Immature natural killer cell (primary cell): ENCODE measurements at regions not wholly inside any gene's neighbourhood (a gene's known extent, or its start where the extent isn't known, plus 50 kb on each side); places are given as distances from the start of the nearest gene placed in this dataset.
A peak's percentile ranks its signal among the peaks of the same experiment; 100 is the strongest.

Source experiments
- DNase-seq, 3 donors: peaks; one replicate each; pipeline ENCODE4 v3.0.0; 2022; ENCODE audit warnings: mixed read lengths in 1 of 3
- H3K27ac Mint-ChIP-seq, 6 donors: one replicate each; pipeline ENCODE4 v1.8.0; 2020; ENCODE audit warnings: mixed read lengths in 6 of 6, mild to moderate bottlenecking in 5 of 6, inconsistent platforms in 4 of 6, moderate library complexity in 3 of 6
- H3K27me3 Mint-ChIP-seq, 3 donors: one replicate each; pipeline ENCODE4 v1.8.0; 2020 to 2021; ENCODE audit warnings: low read depth in 3 of 3, mild to moderate bottlenecking in 3 of 3, mixed read lengths in 3 of 3, moderate library complexity in 3 of 3, inconsistent platforms in 1 of 3
- H3K36me3 Mint-ChIP-seq, 3 donors: one replicate each; pipeline ENCODE4 v1.8.0; 2020; ENCODE audit warnings: mixed read lengths in 3 of 3, inconsistent platforms in 2 of 3, mild to moderate bottlenecking in 2 of 3
- H3K4me1 Mint-ChIP-seq, 2 donors: one replicate each; pipeline ENCODE4 v1.8.0; 2020; ENCODE audit warnings: inconsistent platforms in 2 of 2, mild to moderate bottlenecking in 2 of 2, mixed read lengths in 2 of 2, moderate library complexity in 1 of 2
- H3K4me3 Mint-ChIP-seq, 5 donors: one replicate each; pipeline ENCODE4 v1.8.0; 2020; ENCODE audit warnings: mild to moderate bottlenecking in 5 of 5, mixed read lengths in 5 of 5, inconsistent platforms in 3 of 5, moderate library complexity in 3 of 5
- H3K9me3 Mint-ChIP-seq, 6 donors: one replicate each; pipeline ENCODE4 v1.8.0; 2020; ENCODE audit warnings: mild to moderate bottlenecking in 6 of 6, mixed read lengths in 6 of 6, inconsistent platforms in 4 of 6, moderate library complexity in 3 of 6

DNA sequence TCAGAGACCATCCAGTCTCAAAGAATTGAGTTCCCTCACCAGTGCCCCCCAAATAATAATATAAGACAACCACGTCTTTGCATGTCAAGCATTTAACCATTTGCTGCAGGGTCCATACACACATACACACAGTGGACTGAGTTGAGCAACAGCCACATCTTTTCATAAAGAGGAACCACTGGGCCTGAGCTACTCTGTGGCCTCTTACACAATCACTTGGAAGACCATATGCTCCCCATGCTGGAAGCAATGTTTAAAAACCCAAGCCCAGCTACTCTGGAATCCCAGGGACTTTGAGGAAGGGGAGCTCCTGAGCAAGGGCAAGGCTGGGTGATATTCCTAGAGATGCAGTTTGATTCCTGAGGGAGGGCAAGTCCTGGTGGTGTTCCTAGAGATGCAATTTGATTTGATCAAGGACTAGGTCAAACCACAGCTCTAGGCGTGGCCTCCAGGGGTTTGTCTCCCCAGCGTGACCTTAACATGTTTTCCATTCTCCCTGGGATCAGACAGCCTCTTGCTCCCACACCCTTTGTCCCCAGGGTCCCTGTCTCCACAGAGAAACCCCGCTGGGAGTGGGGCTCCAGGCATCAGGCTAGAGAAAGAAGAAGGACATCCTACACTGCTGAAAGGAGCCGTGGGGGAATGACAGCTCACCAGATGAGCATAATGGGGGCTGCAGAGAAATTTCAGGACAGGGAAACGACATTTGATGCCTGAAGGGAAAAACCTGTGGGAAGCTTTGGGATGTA, 376.2 kb upstream of the MGMT start:
- H3K4me1 Mint-ChIP-seq: no peaks in the 10 kb centered on the region
- H3K4me3 Mint-ChIP-seq: no peak overlapping the region
- no peak overlapping the region for H3K27ac Mint-ChIP-seq
- no peaks in the 10 kb centered on the region for H3K36me3 Mint-ChIP-seq
- peaks cover 0 to 9% (median 4%) of the 10 kb centered on the region in 3 donors for H3K27me3 Mint-ChIP-seq
- no peaks in the 10 kb centered on the region for H3K9me3 Mint-ChIP-seq
- no peak for DNase-seq

DNA sequence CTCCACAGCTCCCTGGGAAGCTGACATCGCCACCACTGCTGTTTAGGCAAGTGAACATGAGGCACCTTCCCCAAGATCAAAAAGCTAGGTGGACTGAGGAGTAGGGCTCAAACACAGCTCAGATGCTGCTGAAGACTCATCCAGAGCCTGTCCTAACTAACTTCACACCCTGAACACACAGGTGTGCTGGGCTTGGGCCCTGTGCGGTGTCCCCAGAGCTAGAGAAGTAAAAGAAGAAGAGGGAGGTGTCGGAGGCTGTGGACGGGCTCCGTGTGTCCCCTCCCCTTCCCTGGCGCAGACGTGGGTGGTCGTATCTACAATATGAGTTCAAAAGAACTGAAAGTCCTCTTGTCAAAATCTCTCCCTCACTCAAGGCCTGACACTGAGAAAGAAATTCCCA, 373.4 kb upstream of the MGMT start:
- peaks cover 0 to 9% (median 0%) of the 10 kb centered on the region in 3 donors for H3K27me3 Mint-ChIP-seq
- H3K4me3 Mint-ChIP-seq: no peak overlapping the region
- no peaks in the 10 kb centered on the region for H3K36me3 Mint-ChIP-seq
- H3K27ac Mint-ChIP-seq: no peak overlapping the region
- no peaks in the 10 kb centered on the region for H3K9me3 Mint-ChIP-seq
- no peak for DNase-seq
- no peaks in the 10 kb centered on the region for H3K4me1 Mint-ChIP-seq

- no peak for DNase-seq
- peaks cover 0 to 7% (median 0%) of the 10 kb centered on the region in 3 donors for H3K27me3 Mint-ChIP-seq
- H3K4me3 Mint-ChIP-seq: no peak overlapping the region
- no peaks in the 10 kb centered on the region for H3K36me3 Mint-ChIP-seq
- H3K9me3 Mint-ChIP-seq: no peaks in the 10 kb centered on the region
- H3K27ac Mint-ChIP-seq: no peak overlapping the region
- no peaks in the 10 kb centered on the region for H3K4me1 Mint-ChIP-seq
Measured at GRCh38 chr10:129094233-129094632, 372.8 kb upstream of the MGMT start.

GRCh38 chr10:129094861-129095260, 372.2 kb upstream of the MGMT start:
- Mint-ChIP-seq H3K4me1 (no peaks in the 10 kb centered on the region), H3K36me3 (no peaks in the 10 kb centered on the region), H3K4me3 (no peak overlapping the region), H3K27me3 (peaks cover 0 to 7% (median 0%) of the 10 kb centered on the region in 3 donors), H3K27ac (no peak overlapping the region), H3K9me3 (no peaks in the 10 kb centered on the region)
- no peak for DNase-seq

DNA sequence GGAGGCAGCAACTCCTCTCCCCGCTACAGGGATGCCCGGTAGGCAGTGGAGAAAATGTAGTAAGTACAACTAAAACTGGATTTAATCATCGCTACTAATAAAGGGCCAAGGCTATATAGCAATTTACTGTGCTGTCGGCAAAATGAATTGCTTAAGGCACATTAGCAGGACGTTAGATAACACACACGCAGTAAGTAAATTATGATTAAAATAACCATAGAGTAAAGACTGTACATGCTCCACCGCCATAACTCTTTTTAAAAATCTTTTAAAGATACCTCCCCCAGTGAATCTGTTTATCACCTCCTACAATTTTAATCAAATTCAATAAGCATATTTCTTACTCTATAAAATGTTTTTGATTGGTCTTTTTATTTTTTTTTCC, 371.4 kb upstream of the MGMT start:
- no peaks in the 10 kb centered on the region for H3K4me1 Mint-ChIP-seq
- no peak overlapping the region for H3K27ac Mint-ChIP-seq
- no peaks in the 10 kb centered on the region for H3K36me3 Mint-ChIP-seq
- H3K4me3 Mint-ChIP-seq: no peak overlapping the region
- DNase-seq: no peak
- H3K27me3 Mint-ChIP-seq: peaks cover 2 to 4% (median 2%) of the 10 kb centered on the region in 3 donors
- no peaks in the 10 kb centered on the region for H3K9me3 Mint-ChIP-seq

- H3K4me1 Mint-ChIP-seq: peaks cover 0 to 3% of the 10 kb centered on the region in 2 donors
- peaks cover 2% of the 10 kb centered on the region in 3 donors for H3K27me3 Mint-ChIP-seq
- H3K9me3 Mint-ChIP-seq: no peaks in the 10 kb centered on the region
- H3K36me3 Mint-ChIP-seq: no peaks in the 10 kb centered on the region
- no peak for DNase-seq
- H3K27ac Mint-ChIP-seq: no peak overlapping the region
- no peak overlapping the region for H3K4me3 Mint-ChIP-seq
Measured at GRCh38 chr10:129096065-129096984, 370.7 kb upstream of the MGMT start.

DNA sequence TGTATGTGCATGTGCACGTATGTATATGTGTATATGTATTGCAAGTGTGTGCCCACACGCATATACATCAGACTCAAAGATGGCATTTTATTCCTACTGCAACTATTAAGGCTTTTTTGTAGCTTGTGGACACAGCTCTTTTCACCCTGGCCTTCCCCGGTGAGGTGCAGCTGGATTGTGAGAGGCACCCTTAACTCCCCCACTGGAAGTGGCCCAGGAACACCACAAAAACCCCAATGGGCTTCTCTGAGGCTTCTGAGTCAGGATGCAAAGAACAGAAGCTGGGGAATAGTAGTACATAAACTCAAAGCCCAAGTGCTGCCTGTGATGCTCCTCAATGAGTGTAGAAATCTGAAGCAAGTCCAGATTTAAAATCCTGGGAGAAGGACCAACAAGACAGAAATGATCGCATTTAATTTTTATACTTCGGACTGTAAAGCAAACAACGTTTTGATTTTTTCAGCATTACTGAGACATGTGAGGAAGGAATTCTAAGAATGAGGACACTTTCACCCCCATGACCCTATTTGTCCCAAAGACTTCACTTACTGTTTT, 369.2 kb upstream of the MGMT start:
- Mint-ChIP-seq H3K4me3 (no peak overlapping the region), H3K4me1 (peaks cover 5 to 14% of the 10 kb centered on the region in 2 donors), H3K9me3 (no peaks in the 10 kb centered on the region), H3K27ac (no peak overlapping the region), H3K27me3 (peaks cover 2% of the 10 kb centered on the region in 3 donors), H3K36me3 (no peaks in the 10 kb centered on the region)
- no peak for DNase-seq

- H3K36me3 Mint-ChIP-seq: no peaks in the 10 kb centered on the region
- peaks cover 2% of the 10 kb centered on the region in 3 donors for H3K27me3 Mint-ChIP-seq
- H3K9me3 Mint-ChIP-seq: no peaks in the 10 kb centered on the region
- no peak overlapping the region for H3K4me3 Mint-ChIP-seq
- H3K27ac Mint-ChIP-seq: no peak overlapping the region
- peaks cover 5 to 14% of the 10 kb centered on the region in 2 donors for H3K4me1 Mint-ChIP-seq
- DNase-seq: no peak
Measured at GRCh38 chr10:129098517-129098916, 368.5 kb upstream of the MGMT start.

GRCh38 chr10:129099486-129099885, 367.6 kb upstream of the MGMT start:
- DNase-seq: no peak
- Mint-ChIP-seq H3K36me3 (no peaks in the 10 kb centered on the region), H3K27ac (no peak overlapping the region), H3K4me1 (peaks cover 5 to 14% of the 10 kb centered on the region in 2 donors), H3K27me3 (peaks cover 0 to 2% (median 2%) of the 10 kb centered on the region in 3 donors), H3K9me3 (no peaks in the 10 kb centered on the region), H3K4me3 (no peak overlapping the region)

DNA sequence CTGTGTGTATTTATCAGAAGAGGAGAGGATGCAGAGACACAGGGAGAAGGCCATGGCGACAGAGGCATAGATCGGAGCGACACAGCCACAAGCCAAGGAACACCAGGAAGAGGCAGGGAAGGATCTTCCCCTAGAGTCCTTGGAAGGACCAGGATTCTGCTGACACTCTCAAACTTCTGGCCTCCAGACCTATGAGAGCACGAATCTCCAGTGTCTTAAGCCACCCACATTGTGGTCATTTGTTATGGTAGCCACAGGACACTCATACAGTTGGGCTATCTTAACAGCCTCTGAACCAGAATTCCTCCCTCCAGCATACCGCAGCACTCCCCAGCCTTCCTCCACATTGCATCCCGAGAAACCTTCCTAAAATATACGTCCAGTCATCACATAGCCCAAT, 367.0 kb upstream of the MGMT start:
- no peaks in the 10 kb centered on the region for H3K9me3 Mint-ChIP-seq
- no peak overlapping the region for H3K4me3 Mint-ChIP-seq
- H3K27ac Mint-ChIP-seq: no peak overlapping the region
- peaks cover 5 to 14% of the 10 kb centered on the region in 2 donors for H3K4me1 Mint-ChIP-seq
- peaks cover 0 to 2% (median 2%) of the 10 kb centered on the region in 3 donors for H3K27me3 Mint-ChIP-seq
- no peaks in the 10 kb centered on the region for H3K36me3 Mint-ChIP-seq
- no peak for DNase-seq

- peak in 1 of 3 donors; percentile 2 for DNase-seq
- no peak overlapping the region for H3K4me3 Mint-ChIP-seq
- peaks cover 0 to 2% (median 2%) of the 10 kb centered on the region in 3 donors for H3K27me3 Mint-ChIP-seq
- no peaks in the 10 kb centered on the region for H3K9me3 Mint-ChIP-seq
- no peaks in the 10 kb centered on the region for H3K36me3 Mint-ChIP-seq
- no peak overlapping the region for H3K27ac Mint-ChIP-seq
- peaks cover 5 to 14% of the 10 kb centered on the region in 2 donors for H3K4me1 Mint-ChIP-seq
Measured at GRCh38 chr10:129101232-129101980, 365.6 kb upstream of the MGMT start.

- no peak overlapping the region for H3K4me3 Mint-ChIP-seq
- H3K27ac Mint-ChIP-seq: no peak overlapping the region
- no peak for DNase-seq
- H3K9me3 Mint-ChIP-seq: no peaks in the 10 kb centered on the region
- H3K36me3 Mint-ChIP-seq: no peaks in the 10 kb centered on the region
- peaks cover 0 to 6% (median 2%) of the 10 kb centered on the region in 3 donors for H3K27me3 Mint-ChIP-seq
- peaks cover 5 to 14% of the 10 kb centered on the region in 2 donors for H3K4me1 Mint-ChIP-seq
Measured at GRCh38 chr10:129102906-129103693, 363.9 kb upstream of the MGMT start.
